Skin of body (tissue), 1 donor: ENCODE measurements at regions not wholly inside any gene's neighbourhood (a gene's known extent, or its start where the extent isn't known, plus 50 kb on each side); places are given as distances from the start of the nearest gene placed in this dataset.
"Not testable (repeated sequence)": the region's sequence is repeated elsewhere in the genome, so short reads cannot be mapped to it uniquely, and the experiment has no call there.

Experiments
- DNase-seq: peaks from one replicate; lab custom pipeline; 2025; lab: John Stamatoyannopoulos, UW

DNA sequence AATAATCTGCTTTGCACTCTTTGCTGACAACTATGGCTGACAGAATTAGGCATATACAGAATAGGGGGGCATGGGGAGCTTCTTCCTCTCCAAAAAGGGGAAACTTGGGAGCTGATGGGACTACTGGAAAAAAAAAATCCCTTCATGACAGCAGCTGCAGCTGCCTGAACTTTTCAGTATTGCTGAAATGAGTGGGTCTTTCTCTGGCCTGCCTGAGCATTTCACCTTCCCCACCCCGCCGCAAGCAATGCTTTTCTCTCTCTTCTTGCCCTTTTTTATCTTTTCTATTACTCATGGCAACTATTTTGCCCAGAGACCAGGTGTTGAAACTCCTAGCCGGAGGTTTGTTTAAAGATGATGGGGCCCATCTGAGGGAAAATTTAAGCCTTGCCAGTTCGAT is 244.9 kb downstream of the SEMA3D start:
- no peak for DNase-seq

DNA sequence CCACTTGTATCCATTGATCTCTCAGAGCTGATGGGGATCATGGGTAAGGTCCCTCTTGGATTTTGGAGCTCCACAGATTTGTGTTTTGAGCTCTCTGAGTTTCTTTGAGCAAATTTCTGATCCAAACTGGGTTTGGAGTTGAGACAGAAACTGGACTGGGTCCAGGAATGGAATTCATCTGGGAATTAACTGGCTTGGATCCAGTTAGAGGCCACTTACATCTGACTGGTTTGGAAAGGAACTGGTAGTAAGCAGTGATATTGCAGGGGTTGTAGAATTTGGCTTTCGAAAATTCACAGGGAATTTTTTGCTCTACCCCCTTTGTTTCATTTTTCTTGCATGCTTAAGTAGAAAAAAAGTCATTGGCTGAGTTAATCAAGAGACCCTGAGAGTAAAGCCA is 245.6 kb downstream of the SEMA3D start:
- no peak for DNase-seq

GRCh38 chr7:84939888-84940287 is 247.0 kb downstream of the SEMA3D start:
- no peak for DNase-seq

DNA sequence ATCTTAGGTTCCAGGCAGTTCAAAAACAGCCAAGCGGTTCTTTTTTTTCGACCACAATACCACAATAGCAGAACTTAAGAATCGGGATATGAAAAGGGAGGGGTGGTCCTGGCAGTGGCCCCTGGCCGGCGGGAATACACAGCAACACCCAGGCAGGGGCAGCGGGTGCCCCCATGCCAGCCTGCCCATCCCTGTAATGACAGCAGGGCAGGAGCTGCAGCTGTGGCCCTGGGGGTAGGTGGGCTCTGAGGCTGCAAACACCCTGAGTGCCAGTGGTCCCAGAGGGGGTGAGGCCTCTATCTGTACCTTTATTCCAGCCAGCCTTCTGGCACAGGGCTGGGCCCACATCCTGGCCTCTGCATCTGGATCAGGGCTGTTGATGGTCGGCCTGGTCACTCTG is 247.4 kb downstream of the SEMA3D start:
- DNase-seq, result no peak

- no peak for DNase-seq
These were observed 262.5 kb downstream of the SEMA3D start for GRCh38 chr7:84924353-84924752.

DNA sequence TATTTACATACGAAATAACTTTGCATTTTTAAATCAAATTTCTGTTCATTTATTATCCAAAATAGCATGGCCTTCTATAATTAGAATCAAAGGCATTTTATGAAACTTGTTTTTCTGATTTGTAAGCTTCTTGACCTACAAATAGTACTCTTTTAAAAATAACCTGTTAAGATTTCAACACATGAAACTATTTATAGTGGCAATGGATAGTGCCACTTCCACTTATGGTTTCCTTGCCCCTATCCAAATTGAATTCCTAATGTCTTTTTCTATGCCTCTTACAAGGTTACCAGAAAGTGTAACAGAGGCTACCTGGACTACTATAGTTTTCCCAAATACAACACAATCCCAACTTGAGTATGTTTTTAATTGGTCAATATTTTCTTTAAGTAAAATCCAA is 263.5 kb downstream of the SEMA3D start:
- DNase-seq, result no peak

- DNase-seq, result no peak
These were observed 265.7 kb downstream of the SEMA3D start for GRCh38 chr7:84921154-84921553.

DNA sequence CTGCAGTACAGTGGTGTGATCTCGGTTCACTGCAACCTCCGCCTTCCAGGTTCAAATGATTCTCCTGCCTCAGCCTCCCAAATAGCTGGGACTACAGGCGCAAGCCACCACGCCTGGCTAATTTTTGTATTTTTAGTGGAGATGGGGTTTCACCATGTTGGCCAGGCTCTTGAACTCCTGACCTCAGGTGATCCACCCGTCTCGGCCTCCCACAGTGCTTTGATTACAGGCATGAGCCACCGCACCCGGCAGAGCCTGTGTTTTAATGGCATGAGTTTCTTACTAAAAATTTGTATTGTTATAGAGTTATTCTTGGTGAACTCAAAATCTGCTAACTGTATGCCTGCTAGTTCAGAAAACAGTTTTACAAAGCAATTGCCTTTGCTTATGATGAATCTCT is 269.9 kb downstream of the SEMA3D start:
- not testable (repeated sequence) for DNase-seq

DNA sequence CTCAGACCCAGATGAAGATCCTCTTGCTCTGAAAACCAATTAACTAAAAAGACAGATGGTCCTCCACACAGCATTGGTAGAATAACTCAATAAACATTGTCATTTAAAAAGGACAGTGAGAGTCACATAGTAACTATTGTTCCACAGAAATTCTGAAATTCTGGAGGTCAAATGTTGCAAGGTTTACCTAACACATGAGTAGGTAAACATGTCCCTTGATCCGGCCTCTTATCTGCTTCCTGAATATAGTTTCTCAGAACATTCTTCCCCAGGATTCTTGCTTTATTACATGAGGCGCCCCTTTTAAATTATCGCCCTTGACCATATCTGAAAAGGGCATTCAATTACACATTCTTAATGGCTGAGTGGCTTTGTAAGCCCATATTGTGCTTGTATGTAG is 270.7 kb downstream of the SEMA3D start:
- no peak for DNase-seq

DNA sequence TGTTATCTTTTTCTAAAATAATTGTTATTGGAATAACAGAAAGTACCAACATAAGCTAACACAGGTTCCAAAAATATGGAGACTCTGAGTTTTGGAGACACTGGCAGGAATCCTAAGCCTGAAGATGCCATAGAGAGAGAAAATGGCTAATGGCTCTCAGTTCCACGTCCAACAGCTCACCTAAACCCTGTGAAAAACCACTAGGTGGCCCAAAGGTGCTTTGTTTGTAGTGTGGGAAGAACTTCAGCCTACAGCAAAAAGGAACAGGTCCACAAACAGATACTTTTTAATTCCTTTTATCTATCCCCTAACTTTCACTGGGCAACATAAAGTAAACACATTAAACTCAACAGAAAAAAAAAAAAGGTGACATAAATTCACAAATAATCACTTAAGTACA is 272.3 kb downstream of the SEMA3D start:
- DNase-seq, result no peak

- DNase-seq, result no peak
These were observed 273.1 kb downstream of the SEMA3D start for GRCh38 chr7:84913731-84914130.

GRCh38 chr7:84912993-84913635 is 273.7 kb downstream of the SEMA3D start:
- DNase-seq, result no peak

GRCh38 chr7:84912537-84912936 is 274.3 kb downstream of the SEMA3D start:
- no peak for DNase-seq

- DNase-seq, result no peak
These were observed 274.8 kb downstream of the SEMA3D start for GRCh38 chr7:84912018-84912417.

GRCh38 chr7:84911077-84911476 is 275.8 kb downstream of the SEMA3D start:
- DNase-seq, result no peak

- DNase-seq, result not testable (repeated sequence)
These were observed 276.5 kb downstream of the SEMA3D start for GRCh38 chr7:84910322-84910721.

DNA sequence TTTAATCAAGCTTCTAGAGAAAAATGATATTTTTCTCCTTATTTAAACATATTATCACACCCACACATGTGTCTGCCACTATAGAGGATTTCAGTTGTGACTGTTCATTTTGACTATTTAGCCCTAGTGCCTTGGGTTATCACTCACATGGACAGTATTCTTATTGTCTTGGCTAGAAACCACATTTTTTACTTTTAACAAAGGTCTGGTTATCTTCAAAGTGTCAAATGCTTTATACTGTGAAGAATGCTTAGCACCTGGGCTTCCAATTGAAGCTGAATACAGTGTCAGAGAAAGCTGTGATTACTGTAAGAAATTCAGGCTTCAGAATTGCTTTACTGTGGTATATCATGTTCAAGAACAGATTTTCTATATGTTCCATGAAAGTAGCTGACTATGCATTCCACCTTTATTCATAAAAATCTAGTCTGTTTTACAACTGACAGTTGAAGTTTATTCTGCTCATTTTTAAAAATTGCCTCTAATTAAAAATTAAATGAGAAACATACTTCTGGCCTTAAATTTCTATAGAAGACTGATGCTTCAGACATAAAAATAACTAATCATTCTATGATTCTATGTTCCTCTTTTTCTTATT is 278.6 kb downstream of the SEMA3D start:
- no peak for DNase-seq

DNA sequence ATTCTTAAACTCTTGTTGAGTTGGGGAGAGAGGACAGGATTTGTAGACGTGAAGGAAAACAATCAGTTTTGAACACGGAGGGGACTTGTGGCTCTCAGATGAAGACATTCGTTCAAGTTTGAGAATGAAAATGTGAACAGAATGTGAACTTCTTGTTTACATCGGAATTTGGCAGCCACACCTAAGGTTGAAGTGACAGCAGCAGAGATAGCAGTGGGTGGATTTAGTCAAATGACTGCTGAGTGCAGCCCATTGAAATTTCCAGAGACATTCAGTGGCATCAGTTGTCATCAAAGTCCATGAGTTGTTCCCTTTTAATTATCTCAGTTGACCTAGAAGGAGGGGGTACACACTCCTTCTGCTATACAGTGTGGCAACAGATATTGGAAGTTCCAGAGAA is 280.0 kb downstream of the SEMA3D start:
- no peak for DNase-seq

- no peak for DNase-seq
These were observed 282.3 kb downstream of the SEMA3D start for GRCh38 chr7:84904561-84904960.

DNA sequence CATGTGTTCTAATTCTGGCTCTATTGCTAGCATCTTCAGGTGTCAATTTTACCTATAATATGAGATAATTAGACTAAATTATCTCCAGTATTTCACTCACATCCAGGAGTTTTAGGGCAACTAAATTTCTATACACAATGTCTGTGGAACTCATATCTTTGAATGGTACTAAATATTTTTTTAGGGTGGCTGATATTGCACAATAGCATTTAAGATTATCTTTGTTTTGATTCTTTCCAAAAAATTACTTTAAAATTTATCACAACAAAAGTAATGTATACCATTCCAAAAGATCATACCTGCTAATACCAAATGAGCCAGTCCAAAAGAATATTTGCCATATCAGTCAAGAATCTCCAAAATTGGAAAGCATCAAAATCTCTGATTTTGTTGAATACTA is 285.5 kb downstream of the SEMA3D start:
- DNase-seq, result no peak

GRCh38 chr7:84900215-84900614 is 286.6 kb downstream of the SEMA3D start:
- DNase-seq, result no peak

- no peak for DNase-seq
These were observed 291.3 kb downstream of the SEMA3D start for GRCh38 chr7:84895563-84895962.

DNA sequence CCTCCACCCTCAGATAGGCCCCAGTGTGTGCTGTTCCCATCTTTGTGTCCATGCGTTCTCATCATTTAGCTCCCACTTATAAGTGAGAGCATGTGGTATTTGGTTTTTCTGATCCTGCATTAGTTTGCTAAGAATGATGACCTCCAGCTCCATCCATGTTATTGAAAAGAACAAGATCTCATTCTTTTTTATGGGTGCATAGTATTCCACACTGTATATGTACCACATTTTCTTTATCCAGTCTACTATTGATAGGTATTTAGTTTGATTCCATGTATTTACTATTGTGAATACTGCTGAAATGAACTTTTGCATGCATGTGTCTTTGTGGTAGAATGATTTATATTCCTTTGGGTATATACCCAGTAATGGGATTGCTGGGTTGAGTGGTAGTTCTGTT is 303.3 kb downstream of the SEMA3D start:
- DNase-seq, result not testable (repeated sequence)
